A673 (cell line): ENCODE measurements at regions not wholly inside any gene's neighbourhood (a gene's known extent, or its start where the extent isn't known, plus 50 kb on each side); places are given as distances from the start of the nearest gene placed in this dataset.

Experiments
- BruUV-seq: library from RNA; stranded (reverse); fragments of 400-500 nt; replicated peaks from 2 replicates; lab custom pipeline; 2021; lab: Mats Ljungman, UMichigan
- CTCF ChIA-PET: fragments of 300-600 bp; sonication (Branson Sonifier 250); formaldehyde crosslinking; loops from one replicate; lab custom pipeline; 2022; ENCODE audit warnings: antibody characterized with exemption; lab: Charles Lee
- POLR2A ChIA-PET: fragments of 300-600 bp; sonication (Branson Sonifier 250); formaldehyde crosslinking; loops from one replicate; lab custom pipeline; 2022; ENCODE audit warnings: antibody characterized with exemption; ENCODE audit not compliant: low non-redundant PET; lab: Charles Lee
- DNase-seq: peaks from one replicate; pipeline ENCODE4 v3.0.0-alpha.2; 2015; ENCODE audit warnings: low spot score
- H3K27ac ChIP-seq: fragments of 200-600 bp; sonication (generic); 2 replicates; pipeline ENCODE4 v1.5.1; 2016; ENCODE audit warnings: mixed run types, low read depth, mild to moderate bottlenecking, mixed read lengths, antibody characterized with exemption, low read length; ENCODE audit not compliant: poor library complexity, severe bottlenecking
- H3K27me3 ChIP-seq: fragments of 200-600 bp; sonication (generic); replicated peaks from 2 replicates; pipeline ENCODE4 v1.6.1; 2017; ENCODE audit warnings: mixed run types, low read depth, mild to moderate bottlenecking, mixed read lengths, antibody characterized with exemption, low read length; ENCODE audit not compliant: insufficient read depth, poor library complexity
- H3K36me3 ChIP-seq: fragments of 200-600 bp; sonication (generic); 2 replicates; pipeline ENCODE4 v1.6.1; 2016; ENCODE audit warnings: mixed run types, mild to moderate bottlenecking, mixed read lengths, antibody characterized with exemption, low read length; ENCODE audit not compliant: insufficient read depth, poor library complexity, severe bottlenecking
- H3K4me1 ChIP-seq: fragments of 200-600 bp; sonication (generic); 2 replicates; pipeline ENCODE4 v1.6.1; 2017; ENCODE audit warnings: mixed run types, mild to moderate bottlenecking, mixed read lengths, antibody characterized with exemption, low read length; ENCODE audit not compliant: insufficient read depth, poor library complexity, severe bottlenecking
- H3K4me3 ChIP-seq: fragments of 200-600 bp; sonication (generic); 2 replicates; pipeline ENCODE4 v1.5.1; 2016; ENCODE audit warnings: low read depth, mixed run types, mild to moderate bottlenecking, mixed read lengths, low read length; ENCODE audit not compliant: poor library complexity, severe bottlenecking
- H3K9me3 ChIP-seq: fragments of 200-600 bp; sonication (generic); 2 replicates; pipeline ENCODE4 v1.6.1; 2016; ENCODE audit warnings: mixed run types, low read depth, mild to moderate bottlenecking, mixed read lengths, antibody characterized with exemption, low read length; ENCODE audit not compliant: poor library complexity, severe bottlenecking
- EZH2 ChIP-seq: fragments of 200-600 bp; sonication (generic); IDR thresholded peaks from 2 replicates; pipeline ENCODE4 v1.6.1; 2017; ENCODE audit warnings: borderline replicate concordance, low read depth, mild to moderate bottlenecking, mixed read lengths, antibody characterized with exemption, low read length; ENCODE audit not compliant: poor library complexity, severe bottlenecking
- intact Hi-C: fragments of 100-400 bp; cut with micrococcal nuclease; formaldehyde crosslinking; loops from one replicate; pipeline ENCODE4 v1.10.0; 2022; ENCODE audit not compliant: unreplicated experiment
- TF ChIP-seq, protein P1 (sequence below): fragments of 300-800, 200-600 bp; sonication (generic); conservative IDR thresholded peaks from 2 replicates; pipeline ENCODE4 v1.5.1; 2017; ENCODE audit warnings: low read depth, mild to moderate bottlenecking, antibody characterized with exemption, low read length, moderate library complexity, mixed read lengths

DNA sequence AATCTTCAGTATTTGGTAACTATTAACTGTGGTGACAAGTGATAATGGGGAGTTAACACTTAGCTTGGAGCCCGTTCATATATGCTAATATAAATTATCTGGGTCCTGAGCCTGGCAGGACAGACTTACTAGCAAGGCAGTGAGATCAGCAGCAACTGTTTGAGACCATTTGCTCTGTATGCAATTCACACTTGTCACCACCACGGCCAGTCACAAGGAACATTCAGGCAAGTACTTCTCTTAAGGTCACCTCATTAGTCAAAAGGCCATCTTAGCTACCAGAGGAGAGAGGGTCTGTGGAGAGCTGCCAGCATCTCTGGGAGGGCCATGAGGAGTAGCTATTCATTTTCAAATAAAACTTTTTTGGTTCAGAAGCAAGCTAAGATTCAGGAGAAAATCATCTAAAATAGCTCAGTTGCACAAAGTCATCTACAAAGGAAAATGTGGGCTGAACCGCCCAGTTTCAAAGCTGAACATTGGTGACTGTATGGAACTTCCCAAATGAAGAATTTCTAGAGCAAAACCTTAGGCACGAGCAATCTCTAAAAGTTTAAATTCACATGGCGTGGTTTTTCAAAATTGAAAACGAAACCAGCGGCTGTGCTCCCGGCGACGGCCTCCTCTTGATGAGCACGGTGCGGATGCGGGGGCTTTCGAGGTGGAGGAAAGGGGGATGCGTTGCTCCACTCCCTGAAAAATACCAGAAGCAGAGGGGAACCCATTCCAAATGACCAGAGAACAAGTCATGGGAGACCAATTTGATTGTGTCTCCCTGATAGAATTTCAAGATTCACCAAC lies 233.5 kb upstream of the MGMT start:
- ChIA-PET CTCF (no interaction called here), POLR2A (no interaction called here)
- no peak overlapping the region for H3K27ac ChIP-seq
- H3K27me3 ChIP-seq, result no peaks in the 10 kb centered on the region
- no peaks in the 10 kb centered on the region for H3K9me3 ChIP-seq
- H3K36me3 ChIP-seq, result no peaks in the 10 kb centered on the region
- H3K4me3 ChIP-seq, result no peak overlapping the region
- intact Hi-C loops, result no loop called here
- BruUV-seq, result no TSS peak
- no peak for DNase-seq
- no peak for TF ChIP-seq EZH2
- H3K4me1 ChIP-seq, result no peaks in the 10 kb centered on the region

DNA sequence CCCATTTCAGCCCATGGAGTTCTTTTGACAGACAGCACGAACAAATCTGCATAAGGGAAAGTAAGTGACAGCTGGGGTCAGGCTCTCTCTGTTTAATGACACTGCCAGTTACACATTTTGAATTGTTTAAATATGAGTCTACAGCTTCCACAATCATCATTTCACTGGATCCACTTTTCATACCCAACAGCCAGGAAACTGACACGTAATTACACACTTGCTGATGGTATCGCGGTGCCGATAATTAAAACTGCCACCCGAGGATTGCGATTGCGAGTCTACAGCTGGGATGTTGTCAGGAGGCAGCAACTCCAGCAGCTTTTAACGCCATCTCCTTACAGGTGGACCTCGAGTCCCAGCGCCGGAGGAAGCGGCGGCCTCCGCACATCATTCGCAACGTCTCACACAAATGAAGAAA lies 230.8 kb upstream of the MGMT start:
- BruUV-seq, result no TSS peak
- intact Hi-C loops, result no loop called here
- TF ChIP-seq, protein P1, sequence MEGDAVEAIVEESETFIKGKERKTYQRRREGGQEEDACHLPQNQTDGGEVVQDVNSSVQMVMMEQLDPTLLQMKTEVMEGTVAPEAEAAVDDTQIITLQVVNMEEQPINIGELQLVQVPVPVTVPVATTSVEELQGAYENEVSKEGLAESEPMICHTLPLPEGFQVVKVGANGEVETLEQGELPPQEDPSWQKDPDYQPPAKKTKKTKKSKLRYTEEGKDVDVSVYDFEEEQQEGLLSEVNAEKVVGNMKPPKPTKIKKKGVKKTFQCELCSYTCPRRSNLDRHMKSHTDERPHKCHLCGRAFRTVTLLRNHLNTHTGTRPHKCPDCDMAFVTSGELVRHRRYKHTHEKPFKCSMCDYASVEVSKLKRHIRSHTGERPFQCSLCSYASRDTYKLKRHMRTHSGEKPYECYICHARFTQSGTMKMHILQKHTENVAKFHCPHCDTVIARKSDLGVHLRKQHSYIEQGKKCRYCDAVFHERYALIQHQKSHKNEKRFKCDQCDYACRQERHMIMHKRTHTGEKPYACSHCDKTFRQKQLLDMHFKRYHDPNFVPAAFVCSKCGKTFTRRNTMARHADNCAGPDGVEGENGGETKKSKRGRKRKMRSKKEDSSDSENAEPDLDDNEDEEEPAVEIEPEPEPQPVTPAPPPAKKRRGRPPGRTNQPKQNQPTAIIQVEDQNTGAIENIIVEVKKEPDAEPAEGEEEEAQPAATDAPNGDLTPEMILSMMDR, result no peak
- TF ChIP-seq EZH2, result no peak
- Histone ChIP-seq H3K27me3 (no peaks in the 10 kb centered on the region), H3K36me3 (no peaks in the 10 kb centered on the region), H3K4me1 (no peaks in the 10 kb centered on the region), H3K9me3 (no peaks in the 10 kb centered on the region), H3K4me3 (no peak overlapping the region), H3K27ac (no peak overlapping the region)
- ChIA-PET POLR2A (no interaction called here), CTCF (no interaction called here)
- no peak for DNase-seq

DNA sequence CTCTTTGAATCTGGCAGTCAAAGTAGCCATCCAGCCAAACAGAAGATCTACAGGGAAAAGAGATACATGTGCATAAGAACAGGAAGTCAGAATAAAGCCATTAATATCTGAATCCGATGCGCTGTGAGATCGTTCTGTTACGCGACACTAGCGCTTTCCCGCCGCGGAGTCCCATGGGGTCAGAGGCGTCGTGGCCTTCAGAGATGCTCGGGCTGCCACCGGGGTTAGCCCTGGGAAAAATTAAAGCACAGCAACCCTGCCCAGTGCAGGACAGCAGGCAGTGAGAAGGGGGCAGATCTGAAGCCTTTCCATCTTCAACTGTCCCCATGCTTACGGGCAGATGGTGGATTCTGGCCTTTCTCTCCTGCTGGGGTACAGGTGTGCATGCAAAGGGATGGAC lies 225.6 kb upstream of the MGMT start:
- no peaks in the 10 kb centered on the region for H3K27me3 ChIP-seq
- no peaks in the 10 kb centered on the region for H3K36me3 ChIP-seq
- no peak overlapping the region for H3K4me3 ChIP-seq
- BruUV-seq, result no TSS peak
- no peaks in the 10 kb centered on the region for H3K4me1 ChIP-seq
- intact Hi-C loops, result no loop called here
- TF ChIP-seq EZH2, result no peak
- TF ChIP-seq, protein P1, result no peak
- ChIA-PET CTCF (no interaction called here), POLR2A (no interaction called here)
- no peak for DNase-seq
- no peaks in the 10 kb centered on the region for H3K9me3 ChIP-seq
- no peak overlapping the region for H3K27ac ChIP-seq

DNA sequence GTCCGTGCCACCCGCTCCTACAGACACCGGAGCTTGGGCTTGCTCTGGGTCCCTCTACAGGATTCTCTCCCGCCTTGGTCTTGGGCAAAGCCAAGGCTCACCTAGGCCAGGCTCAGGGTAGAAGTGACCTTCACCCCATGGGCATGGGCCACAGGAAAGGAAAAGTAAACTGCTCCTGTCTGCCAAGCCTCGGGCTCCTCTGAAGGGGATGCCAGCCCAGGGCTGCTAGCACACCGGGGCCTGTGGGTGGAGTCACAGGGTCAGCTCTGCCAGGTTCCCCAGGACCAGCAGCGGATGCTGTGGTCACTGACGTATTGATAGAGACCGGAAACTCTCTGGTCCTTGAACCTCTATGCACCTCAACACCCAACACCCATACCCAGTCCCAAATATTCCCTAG lies 222.7 kb upstream of the MGMT start:
- no peaks in the 10 kb centered on the region for H3K27me3 ChIP-seq
- no peak overlapping the region for H3K27ac ChIP-seq
- no peak for DNase-seq
- H3K4me3 ChIP-seq, result no peak overlapping the region
- POLR2A ChIA-PET, result no interaction called here
- no peaks in the 10 kb centered on the region for H3K36me3 ChIP-seq
- BruUV-seq, result no TSS peak
- no peaks in the 10 kb centered on the region for H3K4me1 ChIP-seq
- no peaks in the 10 kb centered on the region for H3K9me3 ChIP-seq
- intact Hi-C loops, result no loop called here
- TF ChIP-seq, protein P1, result no peak
- no peak for TF ChIP-seq EZH2
- CTCF ChIA-PET, result no interaction called here
